HL-60/S4 treated with retinoic acid at 250 ng/mL for 4 days and 3 days (cell line): ENCODE measurements at regions not wholly inside any gene's neighbourhood (a gene's known extent, or its start where the extent isn't known, plus 50 kb on each side); places are given as distances from the start of the nearest gene placed in this dataset.

ENCODE experiments used
- in situ Hi-C: fragments of 300-500 bp; cut with MboI; formaldehyde crosslinking; loops from 2 replicates; pipeline ENCODE4 v1.7.0; 2022; ENCODE audit warnings: low sequenced_read_pairs

- in situ Hi-C loops, result no loop called here
Observed at GRCh38 chr2:78892295-78892694, 133.2 kb upstream of the REG3G start.

- in situ Hi-C loops, result no loop called here
Observed at GRCh38 chr2:78895022-78895421, 130.5 kb upstream of the REG3G start.

- in situ Hi-C loops, result no loop called here
Observed at GRCh38 chr2:78896536-78896935, 129.0 kb upstream of the REG3G start.

DNA sequence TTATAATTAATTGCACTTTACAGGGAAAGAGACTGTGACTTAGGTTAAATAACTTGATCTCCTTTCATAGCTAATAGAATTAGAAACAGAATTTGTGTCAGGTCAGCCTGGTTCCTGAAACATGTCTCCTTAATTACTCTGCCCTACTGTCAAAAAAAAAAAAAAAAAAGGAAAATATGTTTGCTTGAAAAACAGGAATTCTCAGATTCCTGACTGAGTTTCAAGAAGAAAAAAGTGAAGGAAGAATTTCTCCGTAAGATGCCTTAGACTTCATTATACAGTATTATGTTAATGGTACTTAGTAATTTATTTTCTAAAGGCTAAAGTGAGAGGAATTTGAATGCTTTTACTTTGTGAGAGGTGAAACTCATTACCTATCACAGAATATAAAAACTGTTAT, 118.4 kb upstream of the REG3G start:
- in situ Hi-C loops, result no loop called here

- in situ Hi-C loops, result no loop called here
Observed at GRCh38 chr2:78908973-78909372, 116.5 kb upstream of the REG3G start.

- in situ Hi-C loops, result no loop called here
Observed at GRCh38 chr2:78910376-78910775, 115.1 kb upstream of the REG3G start.

- in situ Hi-C loops, result no loop called here
Observed at GRCh38 chr2:78913257-78913656, 112.2 kb upstream of the REG3G start.

- in situ Hi-C loops, result no loop called here
Observed at GRCh38 chr2:78925258-78925657, 100.2 kb upstream of the REG3G start.

- in situ Hi-C loops, result no loop called here
Observed at GRCh38 chr2:78928502-78928901, 97.0 kb upstream of the REG3G start.

GRCh38 chr2:78940998-78941397, 84.5 kb upstream of the REG3G start:
- in situ Hi-C loops, result no loop called here

DNA sequence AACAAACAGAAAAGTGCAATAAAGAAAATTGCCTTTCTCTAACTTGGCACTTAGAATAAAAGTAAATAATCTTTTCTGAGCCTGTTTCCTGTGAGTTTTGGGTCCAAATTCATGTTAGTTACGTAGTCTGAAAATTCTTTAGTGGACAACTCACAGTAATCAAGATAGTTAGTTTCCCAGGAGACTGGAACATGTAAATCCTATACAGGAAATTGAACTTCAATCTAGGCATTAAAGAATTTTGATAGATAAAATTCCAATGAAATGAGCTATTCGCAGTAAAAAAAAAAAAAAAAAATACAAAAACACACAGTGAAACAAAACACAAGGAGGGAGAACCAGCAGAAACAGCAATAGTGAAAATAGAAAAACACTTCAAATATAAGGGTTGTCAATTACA, 83.8 kb upstream of the REG3G start:
- in situ Hi-C loops, result no loop called here

DNA sequence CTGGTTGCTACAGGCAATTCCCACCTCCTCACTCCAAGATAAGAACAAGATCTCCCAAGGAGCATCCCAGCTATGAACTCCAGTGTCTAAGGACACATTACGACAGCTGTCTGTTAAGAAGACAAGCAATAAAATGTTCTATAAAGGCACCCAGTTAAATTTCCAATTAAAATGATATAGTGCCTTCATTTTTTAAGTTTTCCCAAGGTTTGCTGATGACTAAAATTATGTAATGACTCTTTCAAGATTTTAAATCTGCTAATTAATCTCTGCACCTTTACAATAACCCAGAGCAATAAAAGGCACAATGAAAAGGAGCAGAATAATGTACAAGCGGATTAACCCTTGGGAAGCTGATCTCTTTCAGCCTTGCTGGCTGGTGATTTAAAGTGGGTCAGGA, 61.6 kb upstream of the REG3G start:
- in situ Hi-C loops, result no loop called here

- in situ Hi-C loops, result no loop called here
Observed at GRCh38 chr2:78967294-78967693, 58.2 kb upstream of the REG3G start.

GRCh38 chr2:78973630-78974029, 51.9 kb upstream of the REG3G start:
- in situ Hi-C loops, result no loop called here
